ENCODE measurements at regions not wholly inside any gene's neighbourhood (a gene's known extent, or its start where the extent isn't known, plus 50 kb on each side); places are given as distances from the start of the nearest gene placed in this dataset.
A peak's percentile ranks its signal among the peaks of the same experiment; 100 is the strongest.

DNA sequence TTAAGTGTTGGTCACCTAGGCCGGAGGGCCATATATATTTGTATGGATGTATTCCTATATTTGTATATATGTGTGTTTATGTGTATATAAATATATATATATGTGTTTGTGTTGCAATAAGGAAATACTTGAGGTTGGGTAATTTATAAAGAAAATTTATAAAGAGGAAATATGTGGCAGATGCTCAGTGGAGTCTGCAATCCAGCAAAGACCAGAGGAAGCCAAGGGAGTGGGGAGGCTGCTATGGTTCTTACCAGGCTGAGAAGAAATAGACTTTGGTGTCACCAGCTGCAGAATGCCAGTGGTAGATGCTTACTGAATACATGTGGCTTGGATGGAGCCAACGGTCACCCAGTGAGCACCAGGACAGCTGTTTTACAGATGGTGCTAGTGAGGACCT lies 97.4 kb upstream of the ELOVL5 start:
- no peak for DNase-seq (ENCODE audit: low spot score)
- in situ Hi-C loops (cut with MboI; ENCODE audit: low sequenced_read_pairs, unreplicated experiment): no loop called here
- no peak for TF ChIP-seq CTCF (IDR thresholded peaks at IDR 0.05; ENCODE audit: borderline replicate concordance, control extremely low read depth, extremely low read depth, insufficient read depth, missing control alignments)

GRCh38 chr6:53441761-53442160 lies 93.0 kb upstream of the ELOVL5 start:
- DNase-seq (ENCODE audit: low spot score): no peak
- TF ChIP-seq CTCF (IDR thresholded peaks at IDR 0.05; ENCODE audit: borderline replicate concordance, control extremely low read depth, extremely low read depth, insufficient read depth, missing control alignments): no peak
- in situ Hi-C loops (cut with MboI; ENCODE audit: low sequenced_read_pairs, unreplicated experiment): no loop called here

GRCh38 chr6:53441035-53441493 lies 92.3 kb upstream of the ELOVL5 start:
- no peak for TF ChIP-seq CTCF (IDR thresholded peaks at IDR 0.05; ENCODE audit: borderline replicate concordance, control extremely low read depth, extremely low read depth, insufficient read depth, missing control alignments)
- DNase-seq (ENCODE audit: low spot score): no peak
- in situ Hi-C loops (cut with MboI; ENCODE audit: low sequenced_read_pairs, unreplicated experiment): no loop called here

- TF ChIP-seq CTCF (IDR thresholded peaks at IDR 0.05; ENCODE audit: borderline replicate concordance, control extremely low read depth, extremely low read depth, insufficient read depth, missing control alignments): no peak
- in situ Hi-C loops (cut with MboI; ENCODE audit: low sequenced_read_pairs, unreplicated experiment): no loop called here
These were observed 91.7 kb upstream of the ELOVL5 start for GRCh38 chr6:53440336-53440945.

DNA sequence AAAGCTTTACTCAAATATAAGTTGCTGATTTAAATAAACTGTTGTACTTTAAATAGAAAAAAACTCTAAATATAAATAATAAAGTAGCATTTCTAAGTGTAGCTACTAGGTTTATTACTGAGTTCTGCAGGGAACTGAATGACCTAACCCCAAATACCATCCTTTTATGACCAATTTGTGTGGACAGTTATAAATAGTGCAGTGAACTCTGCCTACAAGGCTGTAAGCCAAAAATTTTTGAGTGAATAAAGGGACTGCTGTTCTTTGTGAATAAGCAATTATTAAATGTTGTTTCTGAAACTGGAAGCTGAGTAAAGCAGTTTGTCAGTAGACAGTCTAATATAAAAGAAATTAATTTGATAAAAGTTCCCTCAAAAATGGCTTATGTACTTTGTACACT lies 90.8 kb upstream of the ELOVL5 start:
- in situ Hi-C loops (cut with MboI; ENCODE audit: low sequenced_read_pairs, unreplicated experiment): loop anchor here (10.0 kb wide), 1 partner anchor 265 kb away; no protein-coding TSS in a partner anchor
- DNase-seq (ENCODE audit: low spot score): no peak
- no peak for TF ChIP-seq CTCF (IDR thresholded peaks at IDR 0.05; ENCODE audit: borderline replicate concordance, control extremely low read depth, extremely low read depth, insufficient read depth, missing control alignments)

More at GRCh38 chr6:53440336-53440945, 91.7 kb upstream of the ELOVL5 start:
- no peak for DNase-seq (ENCODE audit: low spot score)

DNA sequence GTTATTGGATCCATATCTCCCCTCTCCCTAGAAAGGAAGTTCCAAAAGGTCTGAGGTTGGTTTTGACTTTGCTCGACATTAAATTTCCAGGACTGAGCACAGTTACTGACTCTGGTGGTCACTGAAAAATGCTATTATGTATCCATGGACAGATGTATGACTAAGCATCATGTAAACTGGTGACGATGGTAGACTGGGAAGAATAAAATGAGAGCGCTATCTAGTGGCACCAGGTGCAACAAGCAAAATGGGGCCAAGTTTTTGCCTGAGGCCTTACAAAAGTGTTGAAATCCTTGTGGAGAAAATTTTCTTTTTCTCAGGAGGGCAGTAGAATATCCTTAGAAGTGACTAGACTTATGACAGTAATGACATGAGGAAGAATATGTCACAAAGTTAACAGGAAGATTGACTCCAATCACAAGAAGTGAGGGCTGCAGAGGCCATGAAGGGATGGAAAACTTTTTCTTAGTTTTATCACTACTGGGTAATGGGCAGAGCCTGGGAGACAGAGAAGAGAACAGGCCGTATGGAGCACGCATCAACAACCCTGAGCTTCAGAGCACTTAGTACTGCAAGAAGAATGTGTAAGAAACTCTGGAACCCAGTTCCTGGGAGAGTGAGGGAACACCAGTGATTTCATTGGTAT lies 88.9 kb upstream of the ELOVL5 start:
- in situ Hi-C loops (cut with MboI; ENCODE audit: low sequenced_read_pairs, unreplicated experiment): loop anchor here (10.0 kb wide), 1 partner anchor 263 kb away; no protein-coding TSS in a partner anchor
- TF ChIP-seq CTCF (IDR thresholded peaks at IDR 0.05; ENCODE audit: borderline replicate concordance, control extremely low read depth, extremely low read depth, insufficient read depth, missing control alignments): peak; percentile 45
- DNase-seq (ENCODE audit: low spot score): peak; percentile 39
